A549 (cell line): ENCODE measurements at regions not wholly inside any gene's neighbourhood (a gene's known extent, or its start where the extent isn't known, plus 50 kb on each side); places are given as distances from the start of the nearest gene placed in this dataset.

Experiments
- ATAC-seq, 2 experiments: fragments of 200-7000 bp in 1 of 2; fragments of >200 bp in 1 of 2; cut with Nextera tagmentation in 1 of 2; cut with Tn5 transposase in 1 of 2; 3 replicates each; pipeline versions ENCODE4 v1.8.0 to v1.9.1; 2018 to 2020; ENCODE audit warnings: mild to moderate bottlenecking in 1 of 2, moderate library complexity in 1 of 2
- CTCF ChIA-PET: fragments of 300-600 bp; sonication (Branson Sonifier 250); formaldehyde crosslinking; extraction: SDS; loops from one replicate; lab custom pipeline; 2021; ENCODE audit warnings: antibody characterized with exemption, inconsistent platforms; lab: Yijun Ruan, JAX
- POLR2A ChIA-PET: fragments of 350-600 bp; formaldehyde crosslinking; extraction: SDS; loops from one replicate; lab custom pipeline; 2021; ENCODE audit warnings: antibody characterized with exemption, inconsistent platforms; lab: Yijun Ruan, JAX
- DNase-seq, 2 experiments: peaks; one replicate each; pipeline versions ENCODE4 v3.0.0 to v3.0.0-alpha.2; 2011 to 2016; ENCODE audit warnings: low read depth in 1 of 2, low spot score in 1 of 2
- FAIRE-seq: peaks from 2 replicates; lab custom pipeline; 2011; peaks lifted over from hg19 to GRCh38; lab: Jason Lieb, UNC
- H3K27ac ChIP-seq, 2 experiments: fragments of >200 bp; sonication (Bioruptor Twin); formaldehyde crosslinking; 3 replicates each; pipeline ENCODE4 v1.5.1; 2016 to 2017
- H3K4me1 ChIP-seq: fragments of >200 bp; sonication (Bioruptor Twin); formaldehyde crosslinking; 3 replicates; pipeline ENCODE4 v1.6.1; 2016
- H3K4me2 ChIP-seq: fragments of >200 bp; sonication (Bioruptor Twin); formaldehyde crosslinking; 3 replicates; pipeline ENCODE4 v1.6.1; 2016
- H3K4me3 ChIP-seq: fragments of >200 bp; sonication (Bioruptor Twin); formaldehyde crosslinking; 3 replicates; pipeline ENCODE4 v1.5.1; 2016
- H3K9me3 ChIP-seq: fragments of >200 bp; sonication (Bioruptor Twin); formaldehyde crosslinking; 3 replicates; pipeline ENCODE4 v1.6.1; 2016
- EHMT2 ChIP-seq: fragments of 200-600 bp; sonication (generic); IDR thresholded peaks from 2 replicates; pipeline ENCODE4 v1.6.1; 2016; ENCODE audit warnings: antibody characterized with exemption, low read depth, mild to moderate bottlenecking, moderate library complexity
- FOXS1 ChIP-seq: fragments of 250-450 bp; sonication (Bioruptor Pico); IDR thresholded peaks from 2 replicates; pipeline ENCODE4 v1.5.0; 2020; ENCODE audit warnings: mild to moderate bottlenecking, moderate library complexity
- GATA3 ChIP-seq: IDR thresholded peaks from 2 replicates; pipeline ENCODE4 v1.6.1; 2012; ENCODE audit warnings: borderline replicate concordance
- HOXA7 ChIP-seq: fragments of 250-450 bp; sonication (Bioruptor Pico); IDR thresholded peaks from 2 replicates; pipeline ENCODE4 v1.5.0; 2020; ENCODE audit warnings: mild to moderate bottlenecking, moderate library complexity
- HOXB13 ChIP-seq: fragments of 250-450 bp; sonication (Bioruptor Pico); IDR thresholded peaks from 2 replicates; pipeline ENCODE4 v1.5.0; 2020; ENCODE audit warnings: low read depth, mild to moderate bottlenecking, moderate library complexity
- JUNB ChIP-seq: fragments of >200 bp; sonication (Bioruptor Twin); formaldehyde crosslinking; IDR thresholded peaks from 2 replicates; pipeline ENCODE4 v1.6.1; 2016
- KDM1A ChIP-seq: fragments of 200-600 bp; sonication (generic); IDR thresholded peaks from 2 replicates; pipeline ENCODE4 v1.6.1; 2016; ENCODE audit warnings: low read depth, mild to moderate bottlenecking
- KDM5A ChIP-seq: fragments of 200-600 bp; sonication (generic); IDR thresholded peaks from 2 replicates; pipeline ENCODE4 v1.6.1; 2016; ENCODE audit warnings: antibody characterized with exemption, mild to moderate bottlenecking
- MAZ ChIP-seq: fragments of 150-350 bp; IDR thresholded peaks from 2 replicates; pipeline ENCODE4 v1.6.1; 2014; ENCODE audit warnings: antibody characterized with exemption, low read depth, low read length, borderline replicate concordance
- MYC ChIP-seq: IDR thresholded peaks from 2 replicates; pipeline ENCODE4 v1.6.1; 2012; ENCODE audit warnings: mild to moderate bottlenecking, inconsistent platforms, low read length, improper control_type of control experiment, borderline replicate concordance
- NFE2L2 ChIP-seq: fragments of 150-350 bp; conservative IDR thresholded peaks from 2 replicates; pipeline ENCODE4 v1.6.1; 2014; ENCODE audit warnings: low read length
- PHF8 ChIP-seq: fragments of 200-600 bp; sonication (generic); IDR thresholded peaks from 2 replicates; pipeline ENCODE4 v1.6.1; 2016; ENCODE audit warnings: low read depth, mild to moderate bottlenecking, antibody characterized with exemption, moderate library complexity, borderline replicate concordance
- POLR2A ChIP-seq: IDR thresholded peaks from 2 replicates; pipeline ENCODE4 v1.6.1; 2012; ENCODE audit warnings: mild to moderate bottlenecking, low read length
- POLR2AphosphoS2 ChIP-seq: conservative IDR thresholded peaks from 2 replicates; pipeline ENCODE4 v1.6.1; 2012; ENCODE audit warnings: low read length, improper control_type of control experiment, inconsistent platforms
- RARB ChIP-seq: fragments of 250-450 bp; sonication (Bioruptor Pico); IDR thresholded peaks from 2 replicates; pipeline ENCODE4 v1.8.0; 2021; ENCODE audit warnings: mild to moderate bottlenecking, moderate library complexity
- SMC3 ChIP-seq: fragments of >200 bp; sonication (Bioruptor Twin); formaldehyde crosslinking; IDR thresholded peaks from 3 replicates; pipeline ENCODE4 v1.6.1; 2018; ENCODE audit warnings: inconsistent platforms
- TP53 ChIP-seq: fragments of 250-450 bp; sonication (Bioruptor Pico); IDR thresholded peaks from 2 replicates; pipeline ENCODE4 v1.5.0; 2021; ENCODE audit warnings: mild to moderate bottlenecking, moderate library complexity
- ZC3H11A ChIP-seq: fragments of 450-650 bp; IDR thresholded peaks from 2 replicates; pipeline ENCODE4 v1.6.1; 2014; ENCODE audit warnings: antibody characterized with exemption, mild to moderate bottlenecking
- ZFP36 ChIP-seq: fragments of 450-650 bp; IDR thresholded peaks from 2 replicates; pipeline ENCODE4 v1.6.1; 2014; ENCODE audit warnings: borderline replicate concordance; ENCODE audit not compliant: partially characterized antibody
- ZNF302 ChIP-seq: fragments of 250-450 bp; sonication (Bioruptor Pico); IDR thresholded peaks from 2 replicates; pipeline ENCODE4 v1.9.0; 2021; ENCODE audit warnings: inconsistent platforms, mild to moderate bottlenecking, moderate library complexity
- WGBS: methylation state at CpG from one replicate; pipeline ENCODE4 v1.1.6; 2017; ENCODE audit errors: missing lambda C conversion rate; 5-methylcytosine and 5-hydroxymethylcytosine counted together
- TF ChIP-seq, protein P1 (sequence below): fragments of 250-450 bp; sonication (Bioruptor Pico); IDR thresholded peaks from 2 replicates; pipeline ENCODE4 v1.5.0; 2021; ENCODE audit warnings: mild to moderate bottlenecking, moderate library complexity, borderline replicate concordance
- TF ChIP-seq, protein P2 (sequence below): IDR thresholded peaks from 2 replicates; pipeline ENCODE4 v1.6.1; 2012
- TF ChIP-seq, protein P3 (sequence below): fragments of 200-600 bp; sonication (generic); IDR thresholded peaks from 2 replicates; pipeline ENCODE4 v1.6.1; 2016; ENCODE audit warnings: antibody characterized with exemption, mild to moderate bottlenecking, moderate library complexity
- TF ChIP-seq, protein P4 (sequence below): IDR thresholded peaks from 2 replicates; pipeline ENCODE4 v1.6.1; 2012
- TF ChIP-seq, protein P5 (sequence below): fragments of >200 bp; sonication (Bioruptor Twin); formaldehyde crosslinking; IDR thresholded peaks from 2 replicates; pipeline ENCODE4 v1.6.1; 2016
- TF ChIP-seq, protein P6 (sequence below): fragments of >200 bp; sonication (Bioruptor Twin); formaldehyde crosslinking; IDR thresholded peaks from 3 replicates; pipeline ENCODE4 v1.6.1; 2016

DNA sequence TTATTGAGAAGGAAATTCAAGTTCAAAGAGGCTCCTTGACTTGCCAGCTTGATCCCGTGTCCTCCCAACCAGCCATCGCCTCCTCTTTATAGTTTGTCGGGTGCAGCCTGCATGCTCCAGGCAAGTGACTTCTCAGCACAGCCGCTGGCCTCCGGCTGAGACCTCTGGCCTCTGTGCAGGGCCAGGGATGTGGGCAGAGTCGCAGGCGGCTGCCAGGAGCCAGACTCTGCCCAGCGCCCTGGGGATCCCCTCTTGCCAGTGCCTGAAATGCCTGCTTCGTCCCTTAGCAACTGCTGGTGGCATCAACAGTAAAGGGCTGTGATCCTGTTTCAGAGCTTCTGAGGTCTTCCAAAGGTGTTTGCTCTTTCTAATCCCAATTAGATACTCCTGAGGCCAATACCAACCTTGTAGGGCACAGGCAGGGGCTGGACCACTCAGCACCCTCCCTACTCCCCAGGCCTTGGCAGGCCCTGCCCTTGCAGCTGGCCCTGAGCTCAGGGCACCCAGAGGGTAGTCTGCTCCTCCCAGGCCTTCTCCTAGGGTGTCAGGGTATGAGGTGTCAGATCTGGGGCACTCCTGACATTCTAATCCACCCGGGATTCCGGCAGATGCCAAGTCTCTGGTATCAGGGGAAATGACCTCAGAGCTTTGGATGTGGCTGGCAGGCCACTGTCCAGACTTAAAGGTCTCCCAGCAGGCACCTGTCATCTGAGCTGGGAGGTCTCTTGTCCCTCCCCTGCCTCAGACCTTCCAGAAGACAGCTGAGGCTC, 68.0 kb upstream of the SIAH1 start:
- no peak overlapping the region for H3K4me3 ChIP-seq
- DNase-seq (no peak), ATAC-seq (peak; percentile 40 to 48; a peak in 4 of 6 replicates), FAIRE-seq (no peak)
- peaks cover 5% of the 10 kb centered on the region for H3K4me1 ChIP-seq
- ChIA-PET POLR2A (no interaction called here), CTCF (no interaction called here)
- no peak for TF ChIP-seq ZNF302 (CRISPR knock-in tag)
- TF ChIP-seq KDM1A, result no peak
- TF ChIP-seq, protein P1, sequence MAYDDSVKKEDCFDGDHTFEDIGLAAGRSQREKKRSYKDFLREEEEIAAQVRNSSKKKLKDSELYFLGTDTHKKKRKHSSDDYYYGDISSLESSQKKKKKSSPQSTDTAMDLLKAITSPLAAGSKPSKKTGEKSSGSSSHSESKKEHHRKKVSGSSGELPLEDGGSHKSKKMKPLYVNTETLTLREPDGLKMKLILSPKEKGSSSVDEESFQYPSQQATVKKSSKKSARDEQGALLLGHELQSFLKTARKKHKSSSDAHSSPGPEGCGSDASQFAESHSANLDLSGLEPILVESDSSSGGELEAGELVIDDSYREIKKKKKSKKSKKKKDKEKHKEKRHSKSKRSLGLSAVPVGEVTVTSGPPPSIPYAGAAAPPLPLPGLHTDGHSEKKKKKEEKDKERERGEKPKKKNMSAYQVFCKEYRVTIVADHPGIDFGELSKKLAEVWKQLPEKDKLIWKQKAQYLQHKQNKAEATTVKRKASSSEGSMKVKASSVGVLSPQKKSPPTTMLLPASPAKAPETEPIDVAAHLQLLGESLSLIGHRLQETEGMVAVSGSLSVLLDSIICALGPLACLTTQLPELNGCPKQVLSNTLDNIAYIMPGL (CRISPR knock-in tag), result no peak
- TF ChIP-seq, protein P2, sequence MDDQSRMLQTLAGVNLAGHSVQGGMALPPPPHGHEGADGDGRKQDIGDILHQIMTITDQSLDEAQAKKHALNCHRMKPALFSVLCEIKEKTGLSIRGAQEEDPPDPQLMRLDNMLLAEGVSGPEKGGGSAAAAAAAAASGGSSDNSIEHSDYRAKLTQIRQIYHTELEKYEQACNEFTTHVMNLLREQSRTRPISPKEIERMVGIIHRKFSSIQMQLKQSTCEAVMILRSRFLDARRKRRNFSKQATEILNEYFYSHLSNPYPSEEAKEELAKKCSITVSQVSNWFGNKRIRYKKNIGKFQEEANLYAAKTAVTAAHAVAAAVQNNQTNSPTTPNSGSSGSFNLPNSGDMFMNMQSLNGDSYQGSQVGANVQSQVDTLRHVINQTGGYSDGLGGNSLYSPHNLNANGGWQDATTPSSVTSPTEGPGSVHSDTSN, result no peak
- no peak for TF ChIP-seq JUNB
- TF ChIP-seq, protein P3, sequence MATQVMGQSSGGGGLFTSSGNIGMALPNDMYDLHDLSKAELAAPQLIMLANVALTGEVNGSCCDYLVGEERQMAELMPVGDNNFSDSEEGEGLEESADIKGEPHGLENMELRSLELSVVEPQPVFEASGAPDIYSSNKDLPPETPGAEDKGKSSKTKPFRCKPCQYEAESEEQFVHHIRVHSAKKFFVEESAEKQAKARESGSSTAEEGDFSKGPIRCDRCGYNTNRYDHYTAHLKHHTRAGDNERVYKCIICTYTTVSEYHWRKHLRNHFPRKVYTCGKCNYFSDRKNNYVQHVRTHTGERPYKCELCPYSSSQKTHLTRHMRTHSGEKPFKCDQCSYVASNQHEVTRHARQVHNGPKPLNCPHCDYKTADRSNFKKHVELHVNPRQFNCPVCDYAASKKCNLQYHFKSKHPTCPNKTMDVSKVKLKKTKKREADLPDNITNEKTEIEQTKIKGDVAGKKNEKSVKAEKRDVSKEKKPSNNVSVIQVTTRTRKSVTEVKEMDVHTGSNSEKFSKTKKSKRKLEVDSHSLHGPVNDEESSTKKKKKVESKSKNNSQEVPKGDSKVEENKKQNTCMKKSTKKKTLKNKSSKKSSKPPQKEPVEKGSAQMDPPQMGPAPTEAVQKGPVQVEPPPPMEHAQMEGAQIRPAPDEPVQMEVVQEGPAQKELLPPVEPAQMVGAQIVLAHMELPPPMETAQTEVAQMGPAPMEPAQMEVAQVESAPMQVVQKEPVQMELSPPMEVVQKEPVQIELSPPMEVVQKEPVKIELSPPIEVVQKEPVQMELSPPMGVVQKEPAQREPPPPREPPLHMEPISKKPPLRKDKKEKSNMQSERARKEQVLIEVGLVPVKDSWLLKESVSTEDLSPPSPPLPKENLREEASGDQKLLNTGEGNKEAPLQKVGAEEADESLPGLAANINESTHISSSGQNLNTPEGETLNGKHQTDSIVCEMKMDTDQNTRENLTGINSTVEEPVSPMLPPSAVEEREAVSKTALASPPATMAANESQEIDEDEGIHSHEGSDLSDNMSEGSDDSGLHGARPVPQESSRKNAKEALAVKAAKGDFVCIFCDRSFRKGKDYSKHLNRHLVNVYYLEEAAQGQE, result no peak
- no peaks in the 10 kb centered on the region for H3K9me3 ChIP-seq
- H3K4me2 ChIP-seq, result no peak overlapping the region
- 90% methylated on average over 9 of the region's 11 CpGs for WGBS
- no peak overlapping the region for H3K27ac ChIP-seq

DNA sequence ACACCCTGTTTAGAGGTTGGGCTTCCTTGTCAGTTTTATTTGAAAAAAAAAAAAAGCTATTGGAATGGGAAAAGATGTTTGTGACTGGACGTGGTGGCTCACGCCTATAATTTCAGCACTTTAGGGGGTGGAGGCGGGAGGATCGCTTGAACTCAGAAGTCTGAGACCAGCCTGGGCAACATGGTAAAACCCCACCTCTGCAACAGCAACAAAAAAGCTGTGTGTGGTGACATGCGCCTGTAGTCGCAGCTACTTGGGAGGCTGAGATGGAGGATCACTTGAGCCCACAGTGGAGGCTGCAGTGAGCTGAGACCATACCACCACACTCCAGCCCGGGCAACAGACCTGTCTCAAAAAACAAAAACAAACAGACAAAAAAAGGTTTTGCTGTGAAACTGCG, 66.1 kb upstream of the SIAH1 start:
- ChIA-PET CTCF (interaction anchor here (0.6 kb wide), 1 partner anchor 10 kb away, joined by 3 read pairs; no protein-coding TSS in a partner anchor), POLR2A (interaction anchor here (0.7 kb wide), 1 partner anchor 33 kb away, joined by 3 read pairs; no protein-coding TSS in a partner anchor)
- Histone ChIP-seq H3K27ac (no peak overlapping the region), H3K9me3 (no peaks in the 10 kb centered on the region), H3K4me1 (0 out of 3 replicates have a peak, but pooled peaks cover 3% of the 10 kb centered on the region), H3K4me2 (no peak overlapping the region), H3K4me3 (no peak overlapping the region)
- WGBS, result 93% methylated on average over 8 of the region's 8 CpGs
- TF ChIP-seq POLR2AphosphoS2 (no peak), TP53 (CRISPR knock-in tag) (no peak), RARB (CRISPR knock-in tag) (no peak), KDM5A (no peak), NFE2L2 (no peak), EHMT2 (no peak), MYC (no peak), GATA3 (no peak), ZC3H11A (no peak), POLR2A (no peak), HOXA7 (CRISPR knock-in tag) (no peak), SMC3 (no peak), MAZ (no peak), HOXB13 (CRISPR knock-in tag) (no peak), PHF8 (no peak), FOXS1 (no peak), ZFP36 (no peak)
- TF ChIP-seq, protein P4, sequence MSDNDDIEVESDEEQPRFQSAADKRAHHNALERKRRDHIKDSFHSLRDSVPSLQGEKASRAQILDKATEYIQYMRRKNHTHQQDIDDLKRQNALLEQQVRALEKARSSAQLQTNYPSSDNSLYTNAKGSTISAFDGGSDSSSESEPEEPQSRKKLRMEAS, result no peak
- TF ChIP-seq, protein P5, sequence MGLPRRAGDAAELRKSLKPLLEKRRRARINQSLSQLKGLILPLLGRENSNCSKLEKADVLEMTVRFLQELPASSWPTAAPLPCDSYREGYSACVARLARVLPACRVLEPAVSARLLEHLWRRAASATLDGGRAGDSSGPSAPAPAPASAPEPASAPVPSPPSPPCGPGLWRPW, result no peak
- TF ChIP-seq, protein P6, sequence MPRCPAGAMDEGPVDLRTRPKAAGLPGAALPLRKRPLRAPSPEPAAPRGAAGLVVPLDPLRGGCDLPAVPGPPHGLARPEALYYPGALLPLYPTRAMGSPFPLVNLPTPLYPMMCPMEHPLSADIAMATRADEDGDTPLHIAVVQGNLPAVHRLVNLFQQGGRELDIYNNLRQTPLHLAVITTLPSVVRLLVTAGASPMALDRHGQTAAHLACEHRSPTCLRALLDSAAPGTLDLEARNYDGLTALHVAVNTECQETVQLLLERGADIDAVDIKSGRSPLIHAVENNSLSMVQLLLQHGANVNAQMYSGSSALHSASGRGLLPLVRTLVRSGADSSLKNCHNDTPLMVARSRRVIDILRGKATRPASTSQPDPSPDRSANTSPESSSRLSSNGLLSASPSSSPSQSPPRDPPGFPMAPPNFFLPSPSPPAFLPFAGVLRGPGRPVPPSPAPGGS, result no peak
- DNase-seq (no peak), ATAC-seq (no peak), FAIRE-seq (no peak)
